Uterus (tissue), 2 donors: ENCODE measurements at regions not wholly inside any gene's neighbourhood (a gene's known extent, or its start where the extent isn't known, plus 50 kb on each side); places are given as distances from the start of the nearest gene placed in this dataset.

ENCODE experiments used
- CTCF ChIP-seq, 4 experiments: fragments of 200-600 bp in 2 of 4; fragments of 450-650 bp in 2 of 4; sonication (generic) in 2 of 4; IDR thresholded peaks; one replicate each; pipeline ENCODE4 v1.5.1; 2016 to 2019; ENCODE audit warnings: antibody characterized with exemption in 4 of 4, mild to moderate bottlenecking in 2 of 4, moderate library complexity in 1 of 4
- POLR2A ChIP-seq, 2 donors: fragments of 450-650 bp; IDR thresholded peaks; one replicate each; pipeline ENCODE4 v1.6.1; 2016; ENCODE audit warnings: antibody characterized with exemption in 2 of 2, mild to moderate bottlenecking in 1 of 2, moderate library complexity in 1 of 2

- no peak for TF ChIP-seq CTCF (IDR thresholded peaks at IDR 0.05)
- no peak for TF ChIP-seq POLR2A (IDR thresholded peaks at IDR 0.05)
Observed at GRCh38 chr5:23026252-23027170, 173.4 kb upstream of the CDH12 start.
